DMS79 treated with DMSO at 0.1 percent for 48 hours (cell line): ENCODE measurements at regions not wholly inside any gene's neighbourhood (a gene's known extent, or its start where the extent isn't known, plus 50 kb on each side); places are given as distances from the start of the nearest gene placed in this dataset.
"Not testable (repeated sequence)": the region's sequence is repeated elsewhere in the genome, so short reads cannot be mapped to it uniquely, and the experiment has no call there.

Experiments
- DNase-seq: peaks from one replicate; lab custom pipeline; 2025; lab: John Stamatoyannopoulos, UW

- no peak for DNase-seq
These were observed 643.5 kb upstream of the DPP6 start for GRCh38 chr7:153408360-153409335.

- DNase-seq, result not testable (repeated sequence)
These were observed 642.4 kb upstream of the DPP6 start for GRCh38 chr7:153409567-153410342.

- not testable (repeated sequence) for DNase-seq
These were observed 641.1 kb upstream of the DPP6 start for GRCh38 chr7:153410997-153411642.

GRCh38 chr7:153412114-153412823 lies 639.9 kb upstream of the DPP6 start:
- DNase-seq, result not testable (repeated sequence)

GRCh38 chr7:153412824-153413198 lies 639.4 kb upstream of the DPP6 start:
- not testable (repeated sequence) for DNase-seq

- DNase-seq, result no peak
These were observed 639.0 kb upstream of the DPP6 start for GRCh38 chr7:153413199-153413539.

- DNase-seq, result no peak
These were observed 638.5 kb upstream of the DPP6 start for GRCh38 chr7:153413540-153414287.

- no peak for DNase-seq
These were observed 637.9 kb upstream of the DPP6 start for GRCh38 chr7:153414288-153414629.

- no peak for DNase-seq
These were observed 636.6 kb upstream of the DPP6 start for GRCh38 chr7:153415632-153416031.

- no peak for DNase-seq
These were observed 629.6 kb upstream of the DPP6 start for GRCh38 chr7:153422291-153423209.

- DNase-seq, result no peak
These were observed 629.0 kb upstream of the DPP6 start for GRCh38 chr7:153423210-153423590.

GRCh38 chr7:153430931-153431330 lies 621.3 kb upstream of the DPP6 start:
- no peak for DNase-seq

- DNase-seq, result no peak
These were observed 620.1 kb upstream of the DPP6 start for GRCh38 chr7:153432063-153432462.

GRCh38 chr7:153433223-153433622 lies 619.0 kb upstream of the DPP6 start:
- DNase-seq, result no peak

- no peak for DNase-seq
These were observed 611.5 kb upstream of the DPP6 start for GRCh38 chr7:153440715-153441114.

- DNase-seq, result no peak
These were observed 609.0 kb upstream of the DPP6 start for GRCh38 chr7:153443032-153443701.

- no peak for DNase-seq
These were observed 607.6 kb upstream of the DPP6 start for GRCh38 chr7:153444641-153445040.

- DNase-seq, result no peak
These were observed 606.6 kb upstream of the DPP6 start for GRCh38 chr7:153445641-153446040.

GRCh38 chr7:153446490-153446889 lies 605.7 kb upstream of the DPP6 start:
- DNase-seq, result no peak

- DNase-seq, result no peak
These were observed 605.2 kb upstream of the DPP6 start for GRCh38 chr7:153447011-153447410.
